Stimulated activated CD8-positive, alpha-beta memory T cell treated with anti-CD3 and anti-CD28 coated beads, Interleukin-7, amount 100 ng/mL, for 24 hours (primary cell): ENCODE measurements at regions not wholly inside any gene's neighbourhood (a gene's known extent, or its start where the extent isn't known, plus 50 kb on each side); places are given as distances from the start of the nearest gene placed in this dataset.

Source experiments
- DNase-seq: peaks from one replicate; pipeline ENCODE4 v3.0.0-alpha.2; 2020; ENCODE audit warnings: low read depth

GRCh38 chr7:36006636-36007229 lies 146.3 kb upstream of the EEPD1 start:
- no peak for DNase-seq

GRCh38 chr7:36010656-36011587 lies 142.1 kb upstream of the EEPD1 start:
- no peak for DNase-seq

- no peak for DNase-seq
Measured at GRCh38 chr7:36011588-36011965, 141.5 kb upstream of the EEPD1 start.

GRCh38 chr7:36013246-36014014 lies 139.6 kb upstream of the EEPD1 start:
- DNase-seq = no peak

- DNase-seq = no peak
Measured at GRCh38 chr7:36014961-36015360, 138.1 kb upstream of the EEPD1 start.

GRCh38 chr7:36015733-36016132 lies 137.3 kb upstream of the EEPD1 start:
- DNase-seq = no peak

- DNase-seq = no peak
Measured at GRCh38 chr7:36016648-36017047, 136.4 kb upstream of the EEPD1 start.

- DNase-seq = no peak
Measured at GRCh38 chr7:36017111-36017510, 135.9 kb upstream of the EEPD1 start.

- no peak for DNase-seq
Measured at GRCh38 chr7:36018816-36019484, 134.1 kb upstream of the EEPD1 start.

- no peak for DNase-seq
Measured at GRCh38 chr7:36019538-36019937, 133.5 kb upstream of the EEPD1 start.

- no peak for DNase-seq
Measured at GRCh38 chr7:36019980-36020379, 133.1 kb upstream of the EEPD1 start.

GRCh38 chr7:36021367-36021766 lies 131.7 kb upstream of the EEPD1 start:
- DNase-seq = no peak

GRCh38 chr7:36021917-36022550 lies 131.0 kb upstream of the EEPD1 start:
- no peak for DNase-seq

GRCh38 chr7:36023033-36023560 lies 130.0 kb upstream of the EEPD1 start:
- DNase-seq = no peak

GRCh38 chr7:36025190-36025589 lies 127.9 kb upstream of the EEPD1 start:
- no peak for DNase-seq

- no peak for DNase-seq
Measured at GRCh38 chr7:36029311-36029710, 123.7 kb upstream of the EEPD1 start.

- DNase-seq = no peak
Measured at GRCh38 chr7:36029853-36030515, 123.1 kb upstream of the EEPD1 start.

GRCh38 chr7:36032361-36032818 lies 120.7 kb upstream of the EEPD1 start:
- no peak for DNase-seq

GRCh38 chr7:36034020-36034419 lies 119.0 kb upstream of the EEPD1 start:
- DNase-seq = no peak

- DNase-seq = no peak
Measured at GRCh38 chr7:36035186-36035585, 117.9 kb upstream of the EEPD1 start.

GRCh38 chr7:36036590-36036989 lies 116.5 kb upstream of the EEPD1 start:
- no peak for DNase-seq
